ENCODE measurements at regions not wholly inside any gene's neighbourhood (a gene's known extent, or its start where the extent isn't known, plus 50 kb on each side); places are given as distances from the start of the nearest gene placed in this dataset.
A peak's percentile ranks its signal among the peaks of the same experiment; 100 is the strongest.

DNA sequence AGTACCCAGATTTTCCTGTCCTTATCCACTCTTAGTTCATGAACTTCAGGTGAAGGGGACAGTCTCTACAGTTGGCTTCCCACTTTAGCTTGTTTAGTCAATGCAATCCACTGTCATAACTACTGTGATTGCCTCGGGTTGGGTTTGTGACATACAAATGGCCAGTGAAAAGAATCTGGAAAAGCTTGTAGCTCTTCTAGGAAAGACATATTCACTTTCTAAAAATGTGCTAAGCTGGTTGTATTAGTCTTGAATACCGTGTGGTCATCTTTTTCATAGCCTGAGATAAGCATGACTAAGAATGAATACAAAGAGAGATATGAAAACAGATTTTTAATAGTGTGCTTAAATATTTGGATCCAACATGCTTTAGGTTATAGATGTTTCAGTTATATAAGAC lies 1443.5 kb upstream of the IGFBP7 start:
- Histone ChIP-seq H3K4me2 (ENCODE audit: low read length) (0 out of 2 replicates have a peak overlapping the region, but pooled peaks have one; percentile 3), H2AFZ (ENCODE audit: low read length) (no peak overlapping the region), H3K9me3 (ENCODE audit: low read length) (no peaks in the 10 kb centered on the region), H3K9ac (ENCODE audit: low read length) (no peak overlapping the region), H3K36me3 (ENCODE audit: low read depth, low read length) (no peaks in the 10 kb centered on the region), H4K20me1 (ENCODE audit: low read length) (no peaks in the 10 kb centered on the region), H3F3A (ENCODE audit: low read length, unreplicated experiment) (no peaks in the 10 kb centered on the region), H3K9me2 (replicated peaks; ENCODE audit: low read length) (no peaks in the 10 kb centered on the region), H3K27me3 (ENCODE audit: low read length) (no peaks in the 10 kb centered on the region), H3K4me3 (ENCODE audit: low read length) (no peak overlapping the region), H3K27ac (ENCODE audit: low read length) (no peak overlapping the region), H3K79me2 (ENCODE audit: low read length) (no peaks in the 10 kb centered on the region), H3K4me1 (ENCODE audit: insufficient read depth, low read length) (0 out of 2 replicates have a peak, but pooled peaks cover 10% of the 10 kb centered on the region)
- DNase-seq (peak; percentile 71), ATAC-seq (peak; percentile 86)
- ChIA-PET POLR2A (ENCODE audit: unreplicated experiment) (interaction anchor here (0.7 kb wide), 1 partner anchor 1102 kb away, joined by 4 read pairs; no protein-coding TSS in a partner anchor), CTCF (no interaction called here)
- TF ChIP-seq, protein P1, sequence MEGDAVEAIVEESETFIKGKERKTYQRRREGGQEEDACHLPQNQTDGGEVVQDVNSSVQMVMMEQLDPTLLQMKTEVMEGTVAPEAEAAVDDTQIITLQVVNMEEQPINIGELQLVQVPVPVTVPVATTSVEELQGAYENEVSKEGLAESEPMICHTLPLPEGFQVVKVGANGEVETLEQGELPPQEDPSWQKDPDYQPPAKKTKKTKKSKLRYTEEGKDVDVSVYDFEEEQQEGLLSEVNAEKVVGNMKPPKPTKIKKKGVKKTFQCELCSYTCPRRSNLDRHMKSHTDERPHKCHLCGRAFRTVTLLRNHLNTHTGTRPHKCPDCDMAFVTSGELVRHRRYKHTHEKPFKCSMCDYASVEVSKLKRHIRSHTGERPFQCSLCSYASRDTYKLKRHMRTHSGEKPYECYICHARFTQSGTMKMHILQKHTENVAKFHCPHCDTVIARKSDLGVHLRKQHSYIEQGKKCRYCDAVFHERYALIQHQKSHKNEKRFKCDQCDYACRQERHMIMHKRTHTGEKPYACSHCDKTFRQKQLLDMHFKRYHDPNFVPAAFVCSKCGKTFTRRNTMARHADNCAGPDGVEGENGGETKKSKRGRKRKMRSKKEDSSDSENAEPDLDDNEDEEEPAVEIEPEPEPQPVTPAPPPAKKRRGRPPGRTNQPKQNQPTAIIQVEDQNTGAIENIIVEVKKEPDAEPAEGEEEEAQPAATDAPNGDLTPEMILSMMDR (conservative IDR thresholded peaks at IDR 0.05; ENCODE audit: low read depth, low read length), result no peak
- TF ChIP-seq EZH2 (IDR thresholded peaks at IDR 0.05; ENCODE audit: low read length, unreplicated experiment) (no peak), EZH2phosphoT487 (IDR thresholded peaks at IDR 0.05; ENCODE audit: borderline replicate concordance, low read length) (no peak)
- intact Hi-C loops (cut with micrococcal nuclease), result no loop called here
- no TSS peak for BruUV-seq (replicated peaks)

GRCh38 chr4:58553031-58553430 lies 1442.8 kb upstream of the IGFBP7 start:
- ATAC-seq (no peak), DNase-seq (no peak)
- Histone ChIP-seq H3K79me2 (ENCODE audit: low read length) (no peaks in the 10 kb centered on the region), H2AFZ (ENCODE audit: low read length) (no peak overlapping the region), H3K27ac (ENCODE audit: low read length) (no peak overlapping the region), H3K9me3 (ENCODE audit: low read length) (no peaks in the 10 kb centered on the region), H3K4me3 (ENCODE audit: low read length) (no peak overlapping the region), H3K4me1 (ENCODE audit: insufficient read depth, low read length) (0 out of 2 replicates have a peak, but pooled peaks cover 10% of the 10 kb centered on the region), H4K20me1 (ENCODE audit: low read length) (no peaks in the 10 kb centered on the region), H3K36me3 (ENCODE audit: low read depth, low read length) (no peaks in the 10 kb centered on the region), H3F3A (ENCODE audit: low read length, unreplicated experiment) (no peaks in the 10 kb centered on the region), H3K9ac (ENCODE audit: low read length) (no peak overlapping the region), H3K4me2 (ENCODE audit: low read length) (0 out of 2 replicates have a peak overlapping the region, but pooled peaks have one; percentile 3), H3K27me3 (ENCODE audit: low read length) (no peaks in the 10 kb centered on the region), H3K9me2 (replicated peaks; ENCODE audit: low read length) (no peaks in the 10 kb centered on the region)
- no peak for TF ChIP-seq EZH2phosphoT487 (IDR thresholded peaks at IDR 0.05; ENCODE audit: borderline replicate concordance, low read length)
- TF ChIP-seq, protein P1 (conservative IDR thresholded peaks at IDR 0.05; ENCODE audit: low read depth, low read length), result no peak
- no peak for TF ChIP-seq EZH2 (IDR thresholded peaks at IDR 0.05; ENCODE audit: low read length, unreplicated experiment)
- ChIA-PET CTCF (no interaction called here), POLR2A (ENCODE audit: unreplicated experiment) (no interaction called here)
- no TSS peak for BruUV-seq (replicated peaks)
- intact Hi-C loops (cut with micrococcal nuclease), result no loop called here

GRCh38 chr4:58551676-58552075 lies 1441.5 kb upstream of the IGFBP7 start:
- no peaks in the 10 kb centered on the region for H3K9me3 ChIP-seq (ENCODE audit: low read length)
- no peak overlapping the region for H3K4me3 ChIP-seq (ENCODE audit: low read length)
- ATAC-seq (no peak), DNase-seq (no peak)
- intact Hi-C loops (cut with micrococcal nuclease), result no loop called here
- H4K20me1 ChIP-seq (ENCODE audit: low read length), result no peaks in the 10 kb centered on the region
- no peaks in the 10 kb centered on the region for H3K36me3 ChIP-seq (ENCODE audit: low read depth, low read length)
- 0 out of 2 replicates have a peak, but pooled peaks cover 10% of the 10 kb centered on the region for H3K4me1 ChIP-seq (ENCODE audit: insufficient read depth, low read length)
- H2AFZ ChIP-seq (ENCODE audit: low read length), result no peak overlapping the region
- no peaks in the 10 kb centered on the region for H3K27me3 ChIP-seq (ENCODE audit: low read length)
- POLR2A ChIA-PET (ENCODE audit: unreplicated experiment), result no interaction called here
- H3K27ac ChIP-seq (ENCODE audit: low read length), result no peak overlapping the region
- TF ChIP-seq EZH2phosphoT487 (IDR thresholded peaks at IDR 0.05; ENCODE audit: borderline replicate concordance, low read length) (no peak), EZH2 (IDR thresholded peaks at IDR 0.05; ENCODE audit: low read length, unreplicated experiment) (no peak)
- TF ChIP-seq, protein P1 (conservative IDR thresholded peaks at IDR 0.05; ENCODE audit: low read depth, low read length), result no peak
- H3K4me2 ChIP-seq (ENCODE audit: low read length), result no peak overlapping the region
- no TSS peak for BruUV-seq (replicated peaks)
- no peaks in the 10 kb centered on the region for H3K79me2 ChIP-seq (ENCODE audit: low read length)
- H3K9ac ChIP-seq (ENCODE audit: low read length), result no peak overlapping the region
- H3K9me2 ChIP-seq (replicated peaks; ENCODE audit: low read length), result no peaks in the 10 kb centered on the region
- CTCF ChIA-PET, result no interaction called here
- no peaks in the 10 kb centered on the region for H3F3A ChIP-seq (ENCODE audit: low read length, unreplicated experiment)

All from PC-3 (cell line).